ENCODE measurements at regions not wholly inside any gene's neighbourhood (a gene's known extent, or its start where the extent isn't known, plus 50 kb on each side); places are given as distances from the start of the nearest gene placed in this dataset.

DNA sequence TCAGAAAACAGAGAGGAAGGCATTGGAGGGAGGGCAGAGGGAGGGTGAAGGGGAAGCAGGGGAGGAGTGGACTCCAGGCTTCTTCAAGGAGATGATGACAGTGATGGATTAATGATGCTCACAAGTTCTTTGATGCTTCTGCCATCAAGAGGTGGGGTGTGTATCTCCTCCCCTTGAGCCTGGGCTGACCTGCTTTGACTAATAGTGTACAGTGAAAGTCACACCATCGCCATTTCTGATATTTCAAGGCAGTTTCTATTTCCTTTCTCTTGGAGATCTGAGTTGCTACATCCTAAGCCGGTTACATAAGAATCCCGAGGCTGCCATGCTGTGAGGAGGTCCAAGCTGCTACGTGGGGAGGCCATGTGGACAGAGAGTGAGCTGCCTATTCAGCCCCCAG is 312.5 kb downstream of the MAF start (continued):
- TF ChIP-seq, protein P1, sequence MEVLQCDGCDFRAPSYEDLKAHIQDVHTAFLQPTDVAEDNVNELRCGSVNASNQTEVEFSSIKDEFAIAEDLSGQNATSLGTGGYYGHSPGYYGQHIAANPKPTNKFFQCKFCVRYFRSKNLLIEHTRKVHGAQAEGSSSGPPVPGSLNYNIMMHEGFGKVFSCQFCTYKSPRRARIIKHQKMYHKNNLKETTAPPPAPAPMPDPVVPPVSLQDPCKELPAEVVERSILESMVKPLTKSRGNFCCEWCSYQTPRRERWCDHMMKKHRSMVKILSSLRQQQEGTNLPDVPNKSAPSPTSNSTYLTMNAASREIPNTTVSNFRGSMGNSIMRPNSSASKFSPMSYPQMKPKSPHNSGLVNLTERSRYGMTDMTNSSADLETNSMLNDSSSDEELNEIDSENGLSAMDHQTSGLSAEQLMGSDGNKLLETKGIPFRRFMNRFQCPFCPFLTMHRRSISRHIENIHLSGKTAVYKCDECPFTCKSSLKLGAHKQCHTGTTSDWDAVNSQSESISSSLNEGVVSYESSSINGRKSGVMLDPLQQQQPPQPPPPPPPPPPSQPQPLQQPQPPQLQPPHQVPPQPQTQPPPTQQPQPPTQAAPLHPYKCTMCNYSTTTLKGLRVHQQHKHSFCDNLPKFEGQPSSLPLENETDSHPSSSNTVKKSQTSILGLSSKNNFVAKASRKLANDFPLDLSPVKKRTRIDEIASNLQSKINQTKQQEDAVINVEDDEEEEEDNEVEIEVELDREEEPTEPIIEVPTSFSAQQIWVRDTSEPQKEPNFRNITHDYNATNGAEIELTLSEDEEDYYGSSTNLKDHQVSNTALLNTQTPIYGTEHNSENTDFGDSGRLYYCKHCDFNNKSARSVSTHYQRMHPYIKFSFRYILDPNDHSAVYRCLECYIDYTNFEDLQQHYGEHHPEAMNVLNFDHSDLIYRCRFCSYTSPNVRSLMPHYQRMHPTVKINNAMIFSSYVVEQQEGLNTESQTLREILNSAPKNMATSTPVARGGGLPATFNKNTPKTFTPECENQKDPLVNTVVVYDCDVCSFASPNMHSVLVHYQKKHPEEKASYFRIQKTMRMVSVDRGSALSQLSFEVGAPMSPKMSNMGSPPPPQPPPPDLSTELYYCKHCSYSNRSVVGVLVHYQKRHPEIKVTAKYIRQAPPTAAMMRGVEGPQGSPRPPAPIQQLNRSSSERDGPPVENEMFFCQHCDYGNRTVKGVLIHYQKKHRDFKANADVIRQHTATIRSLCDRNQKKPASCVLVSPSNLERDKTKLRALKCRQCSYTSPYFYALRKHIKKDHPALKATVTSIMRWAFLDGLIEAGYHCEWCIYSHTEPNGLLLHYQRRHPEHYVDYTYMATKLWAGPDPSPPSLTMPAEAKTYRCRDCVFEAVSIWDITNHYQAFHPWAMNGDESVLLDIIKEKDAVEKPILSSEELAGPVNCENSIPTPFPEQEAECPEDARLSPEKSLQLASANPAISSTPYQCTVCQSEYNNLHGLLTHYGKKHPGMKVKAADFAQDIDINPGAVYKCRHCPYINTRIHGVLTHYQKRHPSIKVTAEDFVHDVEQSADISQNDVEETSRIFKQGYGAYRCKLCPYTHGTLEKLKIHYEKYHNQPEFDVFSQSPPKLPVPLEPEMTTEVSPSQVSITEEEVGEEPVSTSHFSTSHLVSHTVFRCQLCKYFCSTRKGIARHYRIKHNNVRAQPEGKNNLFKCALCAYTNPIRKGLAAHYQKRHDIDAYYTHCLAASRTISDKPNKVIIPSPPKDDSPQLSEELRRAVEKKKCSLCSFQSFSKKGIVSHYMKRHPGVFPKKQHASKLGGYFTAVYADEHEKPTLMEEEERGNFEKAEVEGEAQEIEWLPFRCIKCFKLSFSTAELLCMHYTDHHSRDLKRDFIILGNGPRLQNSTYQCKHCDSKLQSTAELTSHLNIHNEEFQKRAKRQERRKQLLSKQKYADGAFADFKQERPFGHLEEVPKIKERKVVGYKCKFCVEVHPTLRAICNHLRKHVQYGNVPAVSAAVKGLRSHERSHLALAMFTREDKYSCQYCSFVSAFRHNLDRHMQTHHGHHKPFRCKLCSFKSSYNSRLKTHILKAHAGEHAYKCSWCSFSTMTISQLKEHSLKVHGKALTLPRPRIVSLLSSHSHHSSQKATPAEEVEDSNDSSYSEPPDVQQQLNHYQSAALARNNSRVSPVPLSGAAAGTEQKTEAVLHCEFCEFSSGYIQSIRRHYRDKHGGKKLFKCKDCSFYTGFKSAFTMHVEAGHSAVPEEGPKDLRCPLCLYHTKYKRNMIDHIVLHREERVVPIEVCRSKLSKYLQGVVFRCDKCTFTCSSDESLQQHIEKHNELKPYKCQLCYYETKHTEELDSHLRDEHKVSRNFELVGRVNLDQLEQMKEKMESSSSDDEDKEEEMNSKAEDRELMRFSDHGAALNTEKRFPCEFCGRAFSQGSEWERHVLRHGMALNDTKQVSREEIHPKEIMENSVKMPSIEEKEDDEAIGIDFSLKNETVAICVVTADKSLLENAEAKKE (CRISPR knock-in tag; IDR thresholded peaks at IDR 0.05) = no peak
- TF ChIP-seq ZNF114 (CRISPR knock-in tag; IDR thresholded peaks at IDR 0.05) = no peak
- no peak for TF ChIP-seq REST (IDR thresholded peaks at IDR 0.05; ENCODE audit: unreplicated experiment)
- TF ChIP-seq EZH2phosphoT487 (IDR thresholded peaks at IDR 0.05; ENCODE audit: unreplicated experiment) = no peak
- TF ChIP-seq CREB1 (CRISPR knock-in tag; IDR thresholded peaks at IDR 0.05; ENCODE audit: low read depth) = no peak
- TF ChIP-seq STAT1 (IDR thresholded peaks at IDR 0.05; ENCODE audit: unreplicated experiment) = no peak
- no peak for TF ChIP-seq ZNF331 (CRISPR knock-in tag; IDR thresholded peaks at IDR 0.05; ENCODE audit: low read depth)
- no peak for TF ChIP-seq POLR2AphosphoS5 (IDR thresholded peaks at IDR 0.05; ENCODE audit: low read depth)
- no peak for TF ChIP-seq EZH2 (IDR thresholded peaks at IDR 0.05; ENCODE audit: low read depth, unreplicated experiment)
- no peak for TF ChIP-seq JUNB (IDR thresholded peaks at IDR 0.05; ENCODE audit: unreplicated experiment)
- TF ChIP-seq NANOG (IDR thresholded peaks at IDR 0.05; ENCODE audit: borderline replicate concordance) = no peak
